ENCODE measurements at regions not wholly inside any gene's neighbourhood (a gene's known extent, or its start where the extent isn't known, plus 50 kb on each side); places are given as distances from the start of the nearest gene placed in this dataset.
"Not testable (repeated sequence)": the region's sequence is repeated elsewhere in the genome, so short reads cannot be mapped to it uniquely, and the experiment has no call there.

- not testable (repeated sequence) for DNase-seq (ENCODE audit: low read depth, low spot score)
Measured at GRCh38 chr3:198147213-198147612, 187.2 kb downstream of the LMLN start.

GRCh38 chr3:198147993-198148392, 188.0 kb downstream of the LMLN start:
- peak; percentile 26 for DNase-seq (ENCODE audit: low read depth, low spot score)

- DNase-seq (ENCODE audit: low read depth, low spot score) = not testable (repeated sequence)
Measured at GRCh38 chr3:198149904-198150303, 189.9 kb downstream of the LMLN start.

GRCh38 chr3:198151867-198152266, 191.8 kb downstream of the LMLN start:
- not testable (repeated sequence) for DNase-seq (ENCODE audit: low read depth, low spot score)

- DNase-seq (ENCODE audit: low read depth, low spot score) = not testable (repeated sequence)
Measured at GRCh38 chr3:198155771-198156170, 195.8 kb downstream of the LMLN start.

- DNase-seq (ENCODE audit: low read depth, low spot score) = not testable (repeated sequence)
Measured at GRCh38 chr3:198157231-198157868, 197.3 kb downstream of the LMLN start.

GRCh38 chr3:198158007-198158406, 198.0 kb downstream of the LMLN start:
- DNase-seq (ENCODE audit: low read depth, low spot score) = not testable (repeated sequence)

GRCh38 chr3:198167339-198168039, 207.5 kb downstream of the LMLN start:
- peak; percentile 54 for DNase-seq (ENCODE audit: low read depth, low spot score)

- DNase-seq (ENCODE audit: low read depth, low spot score) = not testable (repeated sequence)
Measured at GRCh38 chr3:198170781-198171180, 210.8 kb downstream of the LMLN start.

GRCh38 chr3:198173080-198173479, 213.1 kb downstream of the LMLN start:
- not testable (repeated sequence) for DNase-seq (ENCODE audit: low read depth, low spot score)

- not testable (repeated sequence) for DNase-seq (ENCODE audit: low read depth, low spot score)
Measured at GRCh38 chr3:198173929-198174574, 214.0 kb downstream of the LMLN start.
